ENCODE measurements at regions not wholly inside any gene's neighbourhood (a gene's known extent, or its start where the extent isn't known, plus 50 kb on each side); places are given as distances from the start of the nearest gene placed in this dataset.
A peak's percentile ranks its signal among the peaks of the same experiment; 100 is the strongest.

- H3K27me3 Mint-ChIP-seq (ENCODE audit: low read depth) = no peaks in the 10 kb centered on the region
- no peak overlapping the region for H3K4me3 Mint-ChIP-seq
- H3K27ac Mint-ChIP-seq = no peak overlapping the region
- no peak for TF ChIP-seq CTCF (IDR thresholded peaks at IDR 0.05; ENCODE audit: unreplicated experiment in 3 of 3)
- H3K4me1 Mint-ChIP-seq = peaks cover 7% of the 10 kb centered on the region
- no peaks in the 10 kb centered on the region for H3K36me3 Mint-ChIP-seq (ENCODE audit: low read depth)
- H3K9me3 Mint-ChIP-seq = no peaks in the 10 kb centered on the region
Measured at GRCh38 chr7:42409296-42409695, 172.3 kb upstream of the GLI3 start.

- Mint-ChIP-seq H3K4me3 (no peak overlapping the region), H3K27ac (peak overlapping the region in 2 of 3 experiments; percentile 6 to 53), H3K9me3 (no peaks in the 10 kb centered on the region), H3K27me3 (ENCODE audit: low read depth) (no peaks in the 10 kb centered on the region), H3K4me1 (peaks cover 7% of the 10 kb centered on the region), H3K36me3 (ENCODE audit: low read depth) (no peaks in the 10 kb centered on the region)
- TF ChIP-seq CTCF (IDR thresholded peaks at IDR 0.05; ENCODE audit: unreplicated experiment in 3 of 3) = no peak
Measured at GRCh38 chr7:42407833-42408232, 170.8 kb upstream of the GLI3 start.

- no peaks in the 10 kb centered on the region for H3K9me3 Mint-ChIP-seq
- peaks cover 7% of the 10 kb centered on the region for H3K4me1 Mint-ChIP-seq
- no peaks in the 10 kb centered on the region for H3K36me3 Mint-ChIP-seq (ENCODE audit: low read depth)
- H3K4me3 Mint-ChIP-seq = no peak overlapping the region
- no peaks in the 10 kb centered on the region for H3K27me3 Mint-ChIP-seq (ENCODE audit: low read depth)
- TF ChIP-seq CTCF (IDR thresholded peaks at IDR 0.05; ENCODE audit: unreplicated experiment in 3 of 3) = no peak
- H3K27ac Mint-ChIP-seq = peak overlapping the region in 1 of 3 experiments; percentile 53
Measured at GRCh38 chr7:42407021-42407710, 170.2 kb upstream of the GLI3 start.

- Mint-ChIP-seq H3K4me3 (no peak overlapping the region), H3K9me3 (no peaks in the 10 kb centered on the region), H3K36me3 (ENCODE audit: low read depth) (no peaks in the 10 kb centered on the region), H3K4me1 (peaks cover 13% of the 10 kb centered on the region), H3K27me3 (ENCODE audit: low read depth) (no peaks in the 10 kb centered on the region), H3K27ac (no peak overlapping the region)
- TF ChIP-seq CTCF (IDR thresholded peaks at IDR 0.05; ENCODE audit: unreplicated experiment in 3 of 3) = no peak
Measured at GRCh38 chr7:42406358-42406757, 169.3 kb upstream of the GLI3 start.

GRCh38 chr7:42405782-42406181 lies 168.8 kb upstream of the GLI3 start:
- no peaks in the 10 kb centered on the region for H3K36me3 Mint-ChIP-seq (ENCODE audit: low read depth)
- H3K27ac Mint-ChIP-seq = peak overlapping the region in 1 of 3 experiments; percentile 11
- H3K27me3 Mint-ChIP-seq (ENCODE audit: low read depth) = no peaks in the 10 kb centered on the region
- H3K9me3 Mint-ChIP-seq = no peaks in the 10 kb centered on the region
- H3K4me3 Mint-ChIP-seq = no peak overlapping the region
- no peak for TF ChIP-seq CTCF (IDR thresholded peaks at IDR 0.05; ENCODE audit: unreplicated experiment in 3 of 3)
- peaks cover 13% of the 10 kb centered on the region for H3K4me1 Mint-ChIP-seq

GRCh38 chr7:42403831-42404230 lies 166.8 kb upstream of the GLI3 start:
- no peaks in the 10 kb centered on the region for H3K36me3 Mint-ChIP-seq (ENCODE audit: low read depth)
- TF ChIP-seq CTCF (IDR thresholded peaks at IDR 0.05; ENCODE audit: unreplicated experiment in 3 of 3) = no peak
- no peaks in the 10 kb centered on the region for H3K27me3 Mint-ChIP-seq (ENCODE audit: low read depth)
- H3K9me3 Mint-ChIP-seq = no peaks in the 10 kb centered on the region
- H3K4me1 Mint-ChIP-seq = peaks cover 13% of the 10 kb centered on the region
- no peak overlapping the region for H3K4me3 Mint-ChIP-seq
- no peak overlapping the region for H3K27ac Mint-ChIP-seq

Measured in nephron (organoid).